DND-41 (cell line): ENCODE measurements at regions not wholly inside any gene's neighbourhood (a gene's known extent, or its start where the extent isn't known, plus 50 kb on each side); places are given as distances from the start of the nearest gene placed in this dataset.

Experiments
- ATAC-seq: fragments of 200-7000 bp; cut with Tn5 transposase; 3 replicates; pipeline ENCODE4 v1.9.1; 2021; ENCODE audit warnings: low read depth; ENCODE audit not compliant: insufficient read depth
- DNase-seq: peaks from one replicate; pipeline ENCODE4 v3.0.0-alpha.2; 2020
- H2AFZ ChIP-seq: 2 replicates; pipeline ENCODE4 v1.6.0; 2012; ENCODE audit warnings: low read depth, low read length
- H3K27ac ChIP-seq: 2 replicates; pipeline ENCODE4 v1.5.1; 2012; ENCODE audit warnings: low read length, inconsistent platforms
- H3K27me3 ChIP-seq: fragments of 200-600 bp; sonication (generic); 2 replicates; pipeline ENCODE4 v1.6.0; 2012; ENCODE audit warnings: low read length, mild to moderate bottlenecking, inconsistent platforms; ENCODE audit not compliant: insufficient read depth, poor library complexity
- H3K36me3 ChIP-seq: 2 replicates; pipeline ENCODE4 v1.5.1; 2012; ENCODE audit warnings: low read length, inconsistent platforms; ENCODE audit not compliant: insufficient read depth
- H3K4me1 ChIP-seq: 2 replicates; pipeline ENCODE4 v1.5.1; 2012; ENCODE audit warnings: mild to moderate bottlenecking, low read length; ENCODE audit not compliant: insufficient read depth
- H3K4me2 ChIP-seq: 2 replicates; pipeline ENCODE4 v1.6.0; 2012; ENCODE audit warnings: mild to moderate bottlenecking, moderate library complexity, low read length, inconsistent platforms; ENCODE audit not compliant: insufficient read depth
- H3K4me3 ChIP-seq, 2 experiments: fragments of 200-600 bp in 1 of 2; shearing (Covaris generic) in 1 of 2; 2 replicates each; pipeline ENCODE4 v1.5.1; 2012 to 2016; ENCODE audit warnings: inconsistent platforms in 2 of 2, low read length in 2 of 2, mild to moderate bottlenecking in 2 of 2, low read depth in 1 of 2, moderate library complexity in 1 of 2
- H3K79me2 ChIP-seq: 2 replicates; pipeline ENCODE4 v1.6.0; 2012; ENCODE audit warnings: low read length, inconsistent platforms; ENCODE audit not compliant: insufficient read depth
- H3K9ac ChIP-seq: 2 replicates; pipeline ENCODE4 v1.6.0; 2012; ENCODE audit warnings: low read depth, mild to moderate bottlenecking, inconsistent platforms, low read length, moderate library complexity
- H3K9me3 ChIP-seq: 2 replicates; pipeline ENCODE4 v1.5.1; 2012; ENCODE audit warnings: low read length, moderate library complexity, mild to moderate bottlenecking, inconsistent platforms; ENCODE audit not compliant: insufficient read depth, severe bottlenecking
- H4K20me1 ChIP-seq: 2 replicates; pipeline ENCODE4 v1.6.0; 2012; ENCODE audit warnings: low read length; ENCODE audit not compliant: insufficient read depth
- CTCF ChIP-seq: IDR thresholded peaks from 2 replicates; pipeline ENCODE4 v1.5.1; 2012; ENCODE audit warnings: borderline replicate concordance, low read length, moderate library complexity, mild to moderate bottlenecking; ENCODE audit not compliant: poor library complexity, severe bottlenecking; ENCODE audit errors: extremely low read depth
- EZH2 ChIP-seq: IDR thresholded peaks from 3 replicates; pipeline ENCODE4 v1.6.1; 2012; ENCODE audit warnings: borderline replicate concordance, low read depth, mild to moderate bottlenecking, moderate library complexity, low read length, inconsistent platforms; ENCODE audit not compliant: severe bottlenecking

- no peaks in the 10 kb centered on the region for H3K79me2 ChIP-seq
- H3K9me3 ChIP-seq: no peaks in the 10 kb centered on the region
- H3K27me3 ChIP-seq: no peaks in the 10 kb centered on the region
- H3K4me1 ChIP-seq: peaks cover 34% of the 10 kb centered on the region
- ATAC-seq (no peak), DNase-seq (no peak)
- TF ChIP-seq EZH2 (no peak), CTCF (no peak)
- no peaks in the 10 kb centered on the region for H3K36me3 ChIP-seq
- H3K27ac ChIP-seq: peak overlapping the region; percentile 15; the same call in 1 of the 2 replicates
- H3K4me3 ChIP-seq: no peak overlapping the region
- no peaks in the 10 kb centered on the region for H4K20me1 ChIP-seq
- no peak overlapping the region for H3K9ac ChIP-seq
- no peak overlapping the region for H3K4me2 ChIP-seq
- no peak overlapping the region for H2AFZ ChIP-seq
These were observed 357.5 kb upstream of the RUNX1 start for GRCh38 chr21:35406635-35407034.

- H4K20me1 ChIP-seq: no peaks in the 10 kb centered on the region
- no peaks in the 10 kb centered on the region for H3K36me3 ChIP-seq
- no peak overlapping the region for H3K4me3 ChIP-seq
- H3K79me2 ChIP-seq: no peaks in the 10 kb centered on the region
- ATAC-seq (no peak), DNase-seq (no peak)
- no peaks in the 10 kb centered on the region for H3K27me3 ChIP-seq
- no peak overlapping the region for H2AFZ ChIP-seq
- H3K4me1 ChIP-seq: peaks cover 34% of the 10 kb centered on the region
- 0 out of 2 replicates have a peak overlapping the region, but pooled peaks have one; percentile 9 for H3K27ac ChIP-seq
- no peaks in the 10 kb centered on the region for H3K9me3 ChIP-seq
- H3K9ac ChIP-seq: no peak overlapping the region
- H3K4me2 ChIP-seq: no peak overlapping the region
- TF ChIP-seq EZH2 (no peak), CTCF (no peak)
These were observed 356.9 kb upstream of the RUNX1 start for GRCh38 chr21:35405981-35406380.

- Histone ChIP-seq H3K4me2 (no peak overlapping the region), H3K27ac (0 out of 2 replicates have a peak overlapping the region, but pooled peaks have one; percentile 27), H3K79me2 (no peaks in the 10 kb centered on the region), H3K4me1 (peaks cover 34% of the 10 kb centered on the region), H3K27me3 (no peaks in the 10 kb centered on the region), H2AFZ (peak overlapping the region; percentile 45; the same call in 1 of the 2 replicates), H3K9ac (no peak overlapping the region), H3K4me3 (no peak overlapping the region), H3K36me3 (no peaks in the 10 kb centered on the region), H4K20me1 (no peaks in the 10 kb centered on the region), H3K9me3 (no peaks in the 10 kb centered on the region)
- TF ChIP-seq CTCF (no peak), EZH2 (no peak)
- DNase-seq: no peak
- ATAC-seq: no peak
These were observed 355.1 kb upstream of the RUNX1 start for GRCh38 chr21:35404247-35404646.

- ATAC-seq (no peak), DNase-seq (no peak)
- no peaks in the 10 kb centered on the region for H3K36me3 ChIP-seq
- no peak overlapping the region for H3K4me2 ChIP-seq
- no peaks in the 10 kb centered on the region for H3K79me2 ChIP-seq
- H4K20me1 ChIP-seq: no peaks in the 10 kb centered on the region
- H3K4me3 ChIP-seq: no peak overlapping the region
- peaks cover 40% of the 10 kb centered on the region for H3K4me1 ChIP-seq
- no peaks in the 10 kb centered on the region for H3K27me3 ChIP-seq
- H2AFZ ChIP-seq: no peak overlapping the region
- no peak overlapping the region for H3K9ac ChIP-seq
- H3K27ac ChIP-seq: no peak overlapping the region
- H3K9me3 ChIP-seq: no peaks in the 10 kb centered on the region
- no peak for TF ChIP-seq EZH2
- no peak for TF ChIP-seq CTCF
These were observed 353.0 kb upstream of the RUNX1 start for GRCh38 chr21:35402061-35402460.
